Neural progenitor cell (in vitro differentiated cells): ENCODE measurements at regions not wholly inside any gene's neighbourhood (a gene's known extent, or its start where the extent isn't known, plus 50 kb on each side); places are given as distances from the start of the nearest gene placed in this dataset.
"Not testable (repeated sequence)": the region's sequence is repeated elsewhere in the genome, so short reads cannot be mapped to it uniquely, and the experiment has no call there.

Experiments used
- DNase-seq: peaks from one replicate; pipeline ENCODE4 v3.0.0-alpha.2; 2016; ENCODE audit warnings: low spot score
- H2AFZ ChIP-seq: fragments of 200-600 bp; sonication (generic); replicated peaks from 2 replicates; pipeline ENCODE4 v1.6.1; 2016; ENCODE audit warnings: antibody characterized with exemption
- H3F3A ChIP-seq: fragments of 200-600 bp; sonication (generic); 2 replicates; pipeline ENCODE4 v1.6.1; 2016; ENCODE audit warnings: antibody characterized with exemption, low read depth
- H3K27ac ChIP-seq: fragments of 200-600 bp; sonication (generic); 2 replicates; pipeline ENCODE4 v1.5.1; 2016; ENCODE audit warnings: mild to moderate bottlenecking
- H3K27me3 ChIP-seq: fragments of 200-600 bp; sonication (generic); 2 replicates; pipeline ENCODE4 v1.6.1; 2016; ENCODE audit warnings: mild to moderate bottlenecking, moderate library complexity
- H3K36me3 ChIP-seq: fragments of 200-600 bp; sonication (generic); 2 replicates; pipeline ENCODE4 v1.5.1; 2016
- H3K4me1 ChIP-seq: fragments of 200-600 bp; sonication (generic); 2 replicates; pipeline ENCODE4 v1.6.1; 2016; ENCODE audit warnings: mixed run types
- H3K4me2 ChIP-seq: fragments of 200-600 bp; sonication (generic); 2 replicates; pipeline ENCODE4 v1.6.1; 2016
- H3K4me3 ChIP-seq: fragments of 200-600 bp; sonication (generic); 2 replicates; pipeline ENCODE4 v1.5.1; 2016
- H3K79me2 ChIP-seq: fragments of 200-600 bp; sonication (generic); 2 replicates; pipeline ENCODE4 v1.6.1; 2016; ENCODE audit warnings: low read depth
- H3K9ac ChIP-seq: fragments of 200-600 bp; sonication (generic); 2 replicates; pipeline ENCODE4 v1.6.1; 2016
- H3K9me3 ChIP-seq: fragments of 200-600 bp; sonication (generic); 2 replicates; pipeline ENCODE4 v1.5.1; 2016; ENCODE audit warnings: low read depth
- H4K20me1 ChIP-seq: fragments of 200-600 bp; sonication (generic); 2 replicates; pipeline ENCODE4 v1.6.1; 2016; ENCODE audit warnings: low read depth
- H3K27ac Mint-ChIP-seq: 3 replicates; pipeline ENCODE4 v1.8.0; 2021; ENCODE audit warnings: mixed read lengths
- H3K27me3 Mint-ChIP-seq: 2 replicates; pipeline ENCODE4 v1.8.0; 2022; ENCODE audit warnings: low read depth, mild to moderate bottlenecking, inconsistent platforms, moderate library complexity, mixed read lengths; ENCODE audit not compliant: insufficient read depth
- H3K36me3 Mint-ChIP-seq: 3 replicates; pipeline ENCODE4 v1.8.0; 2021; ENCODE audit warnings: mixed read lengths
- H3K4me1 Mint-ChIP-seq: 3 replicates; pipeline ENCODE4 v1.8.0; 2021; ENCODE audit warnings: mixed read lengths
- H3K4me3 Mint-ChIP-seq: 3 replicates; pipeline ENCODE4 v1.8.0; 2021; ENCODE audit warnings: mild to moderate bottlenecking, moderate library complexity, mixed read lengths
- H3K9me3 Mint-ChIP-seq: 3 replicates; pipeline ENCODE4 v1.8.0; 2020; ENCODE audit warnings: mixed read lengths
- CTCF ChIP-seq: fragments of 200-600 bp; sonication (generic); IDR thresholded peaks from 2 replicates; pipeline ENCODE4 v1.5.1; 2017; ENCODE audit warnings: antibody characterized with exemption, mild to moderate bottlenecking
- EZH2 ChIP-seq: fragments of 200-600 bp; sonication (generic); IDR thresholded peaks from 2 replicates; pipeline ENCODE4 v1.6.1; 2017; ENCODE audit warnings: antibody characterized with exemption, mild to moderate bottlenecking, moderate library complexity
- EZH2phosphoT487 ChIP-seq: fragments of 200-600 bp; sonication (generic); IDR thresholded peaks from 2 replicates; pipeline ENCODE4 v1.6.1; 2017; ENCODE audit warnings: antibody characterized with exemption

GRCh38 chr15:94858011-94858410, 626.6 kb downstream of the MCTP2 start:
- Mint-ChIP-seq H3K27me3 (peaks cover 2% of the 10 kb centered on the region), H3K9me3 (peaks cover 16% of the 10 kb centered on the region), H3K36me3 (no peaks in the 10 kb centered on the region), H3K27ac (no peak overlapping the region), H3K4me3 (no peak overlapping the region), H3K4me1 (no peaks in the 10 kb centered on the region)
- Histone ChIP-seq H3K4me3 (no peak overlapping the region), H3K36me3 (no peaks in the 10 kb centered on the region), H4K20me1 (no peaks in the 10 kb centered on the region), H3K27ac (no peak overlapping the region), H3K4me1 (no peaks in the 10 kb centered on the region), H3K79me2 (no peaks in the 10 kb centered on the region), H3F3A (no peaks in the 10 kb centered on the region), H3K9ac (no peak overlapping the region), H3K4me2 (no peak overlapping the region), H3K27me3 (no peaks in the 10 kb centered on the region), H2AFZ (no peak overlapping the region), H3K9me3 (no peaks in the 10 kb centered on the region)
- no peak for TF ChIP-seq CTCF
- no peak for TF ChIP-seq EZH2phosphoT487
- no peak for TF ChIP-seq EZH2
- DNase-seq: no peak

- H3K9me3 Mint-ChIP-seq: peaks cover 15% of the 10 kb centered on the region
- no peak overlapping the region for H3K4me2 ChIP-seq
Observed at GRCh38 chr15:94858449-94858848, 627.1 kb downstream of the MCTP2 start.

GRCh38 chr15:94858920-94859319, 627.6 kb downstream of the MCTP2 start:
- H3K4me3 ChIP-seq: no peak overlapping the region
- H3K79me2 ChIP-seq: no peaks in the 10 kb centered on the region
- H3K27ac ChIP-seq: no peak overlapping the region
- no peak overlapping the region for H2AFZ ChIP-seq
- no peaks in the 10 kb centered on the region for H4K20me1 ChIP-seq
- H3K36me3 ChIP-seq: no peaks in the 10 kb centered on the region
- no peak overlapping the region for H3K27ac Mint-ChIP-seq
- H3K4me1 ChIP-seq: no peaks in the 10 kb centered on the region
- no peaks in the 10 kb centered on the region for H3K4me1 Mint-ChIP-seq
- peaks cover 15% of the 10 kb centered on the region for H3K9me3 Mint-ChIP-seq
- H3K36me3 Mint-ChIP-seq: no peaks in the 10 kb centered on the region
- H3K27me3 ChIP-seq: no peaks in the 10 kb centered on the region
- DNase-seq: no peak
- H3K27me3 Mint-ChIP-seq: peaks cover 2% of the 10 kb centered on the region
- no peaks in the 10 kb centered on the region for H3K9me3 ChIP-seq
- no peak overlapping the region for H3K4me3 Mint-ChIP-seq
- H3K9ac ChIP-seq: no peak overlapping the region
- no peaks in the 10 kb centered on the region for H3F3A ChIP-seq
- H3K4me2 ChIP-seq: no peak overlapping the region
- TF ChIP-seq EZH2phosphoT487: no peak
- no peak for TF ChIP-seq EZH2
- TF ChIP-seq CTCF: no peak

More at GRCh38 chr15:94858449-94858848, 627.1 kb downstream of the MCTP2 start:
- Mint-ChIP-seq H3K4me1 (no peaks in the 10 kb centered on the region), H3K4me3 (no peak overlapping the region), H3K27ac (no peak overlapping the region), H3K36me3 (no peaks in the 10 kb centered on the region), H3K27me3 (peaks cover 2% of the 10 kb centered on the region)
- Histone ChIP-seq H3K9ac (no peak overlapping the region), H3F3A (no peaks in the 10 kb centered on the region), H3K4me1 (no peaks in the 10 kb centered on the region), H3K27me3 (no peaks in the 10 kb centered on the region), H3K9me3 (no peaks in the 10 kb centered on the region), H2AFZ (no peak overlapping the region), H3K4me3 (no peak overlapping the region), H3K27ac (no peak overlapping the region), H3K36me3 (no peaks in the 10 kb centered on the region), H4K20me1 (no peaks in the 10 kb centered on the region), H3K79me2 (no peaks in the 10 kb centered on the region)
- TF ChIP-seq CTCF: no peak
- no peak for TF ChIP-seq EZH2
- no peak for TF ChIP-seq EZH2phosphoT487
- no peak for DNase-seq

GRCh38 chr15:94864600-94864999, 633.2 kb downstream of the MCTP2 start:
- no peaks in the 10 kb centered on the region for H3K79me2 ChIP-seq
- Mint-ChIP-seq H3K36me3 (no peaks in the 10 kb centered on the region), H3K27me3 (no peaks in the 10 kb centered on the region), H3K27ac (no peak overlapping the region), H3K4me1 (no peaks in the 10 kb centered on the region), H3K9me3 (peaks cover 11% of the 10 kb centered on the region), H3K4me3 (no peak overlapping the region)
- no peaks in the 10 kb centered on the region for H3K4me1 ChIP-seq
- no peak overlapping the region for H3K4me2 ChIP-seq
- no peaks in the 10 kb centered on the region for H3K27me3 ChIP-seq
- H3F3A ChIP-seq: no peaks in the 10 kb centered on the region
- H3K4me3 ChIP-seq: no peak overlapping the region
- H3K27ac ChIP-seq: no peak overlapping the region
- H2AFZ ChIP-seq: no peak overlapping the region
- no peaks in the 10 kb centered on the region for H3K9me3 ChIP-seq
- H3K9ac ChIP-seq: no peak overlapping the region
- TF ChIP-seq EZH2phosphoT487 (no peak), CTCF (no peak), EZH2 (no peak)
- DNase-seq: no peak
- no peaks in the 10 kb centered on the region for H4K20me1 ChIP-seq
- no peaks in the 10 kb centered on the region for H3K36me3 ChIP-seq

- not testable (repeated sequence) for H3K36me3 Mint-ChIP-seq, H3K9ac ChIP-seq, H3K4me3 Mint-ChIP-seq, H4K20me1 ChIP-seq, H3K9me3 Mint-ChIP-seq, H3K4me1 ChIP-seq, H3K4me1 Mint-ChIP-seq, H3K4me2 ChIP-seq, H3K27ac Mint-ChIP-seq, H3K27me3 ChIP-seq, DNase-seq, H3K4me3 ChIP-seq, H2AFZ ChIP-seq, H3K79me2 ChIP-seq, H3K27ac ChIP-seq, H3F3A ChIP-seq, H3K9me3 ChIP-seq, H3K27me3 Mint-ChIP-seq, H3K36me3 ChIP-seq
Observed at GRCh38 chr15:94868265-94868664, 636.9 kb downstream of the MCTP2 start.
